ENCODE measurements at regions not wholly inside any gene's neighbourhood (a gene's known extent, or its start where the extent isn't known, plus 50 kb on each side); places are given as distances from the start of the nearest gene placed in this dataset.
"Not testable (repeated sequence)": the region's sequence is repeated elsewhere in the genome, so short reads cannot be mapped to it uniquely, and the experiment has no call there.

DNA sequence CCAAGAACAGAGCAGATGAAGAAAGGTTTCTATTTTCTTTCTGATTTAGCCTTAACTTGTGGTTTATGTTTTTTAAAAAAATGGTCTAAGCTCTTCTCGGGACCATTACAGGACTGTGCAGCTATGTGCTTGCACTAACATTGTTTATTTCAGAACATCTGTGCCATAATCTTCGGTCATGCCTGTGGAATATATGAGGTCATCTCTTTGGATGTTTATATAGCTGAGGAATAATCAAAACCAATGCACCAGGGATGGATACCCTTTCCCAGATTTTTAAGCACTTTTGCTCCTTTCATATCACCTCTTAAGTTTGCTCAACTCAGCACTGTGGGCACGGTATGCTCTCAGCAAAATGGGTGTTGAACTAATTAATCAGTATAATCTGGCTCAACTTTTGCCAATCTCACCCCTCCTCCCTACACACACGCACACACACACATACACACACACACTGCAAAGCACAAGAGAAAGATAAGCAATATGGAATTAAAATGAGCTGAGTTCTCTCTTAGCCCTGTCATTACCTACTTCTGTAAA lies 268.5 kb upstream of the TMC3 start:
- no peaks in the 10 kb centered on the region for H3K4me1 ChIP-seq
- no peak overlapping the region for H2AFZ ChIP-seq (replicated peaks)
- no peak overlapping the region for H3K4me3 ChIP-seq
- H3K27me3 Mint-ChIP-seq (ENCODE audit: insufficient read depth, low read depth): peaks cover 2% of the 10 kb centered on the region
- no peak overlapping the region for H3K4me3 Mint-ChIP-seq
- H3K9me3 Mint-ChIP-seq: no peaks in the 10 kb centered on the region
- DNase-seq (ENCODE audit: low spot score): no peak
- no peaks in the 10 kb centered on the region for H3K36me3 Mint-ChIP-seq
- peak overlapping the region; percentile 0 for H3K27ac Mint-ChIP-seq
- H3K27me3 ChIP-seq: no peaks in the 10 kb centered on the region
- no peaks in the 10 kb centered on the region for H4K20me1 ChIP-seq (ENCODE audit: low read depth)
- TF ChIP-seq EZH2phosphoT487 (IDR thresholded peaks at IDR 0.05) (no peak), CTCF (IDR thresholded peaks at IDR 0.05) (no peak), EZH2 (IDR thresholded peaks at IDR 0.05) (no peak)
- no peak overlapping the region for H3K4me2 ChIP-seq
- no peaks in the 10 kb centered on the region for H3K9me3 ChIP-seq (ENCODE audit: low read depth)
- peaks cover 11% of the 10 kb centered on the region for H3K4me1 Mint-ChIP-seq
- no peaks in the 10 kb centered on the region for H3F3A ChIP-seq (ENCODE audit: low read depth)
- no peaks in the 10 kb centered on the region for H3K36me3 ChIP-seq
- no peak overlapping the region for H3K9ac ChIP-seq
- H3K27ac ChIP-seq: no peak overlapping the region
- H3K79me2 ChIP-seq (ENCODE audit: low read depth): no peaks in the 10 kb centered on the region

DNA sequence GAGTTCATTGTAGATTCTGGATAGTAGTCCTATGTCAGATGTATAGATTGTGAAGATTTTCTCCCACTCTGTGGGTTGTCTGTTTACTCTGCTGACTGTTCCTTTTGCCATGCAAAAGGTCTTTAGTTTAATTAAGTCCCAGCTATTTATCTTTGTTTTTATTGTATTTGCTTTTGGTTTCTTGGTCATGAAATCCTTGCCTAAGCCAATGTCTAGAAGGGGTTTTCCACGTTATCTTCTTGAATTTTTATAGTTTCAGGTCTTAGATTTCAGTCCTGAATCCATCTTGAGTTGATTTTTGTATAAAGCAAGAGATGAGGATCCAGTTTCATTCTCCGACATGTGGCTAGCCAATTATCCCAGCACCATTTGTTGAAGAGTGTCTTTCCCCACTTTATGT lies 262.1 kb upstream of the TMC3 start:
- not testable (repeated sequence) for H3K79me2 ChIP-seq (ENCODE audit: low read depth)

DNA sequence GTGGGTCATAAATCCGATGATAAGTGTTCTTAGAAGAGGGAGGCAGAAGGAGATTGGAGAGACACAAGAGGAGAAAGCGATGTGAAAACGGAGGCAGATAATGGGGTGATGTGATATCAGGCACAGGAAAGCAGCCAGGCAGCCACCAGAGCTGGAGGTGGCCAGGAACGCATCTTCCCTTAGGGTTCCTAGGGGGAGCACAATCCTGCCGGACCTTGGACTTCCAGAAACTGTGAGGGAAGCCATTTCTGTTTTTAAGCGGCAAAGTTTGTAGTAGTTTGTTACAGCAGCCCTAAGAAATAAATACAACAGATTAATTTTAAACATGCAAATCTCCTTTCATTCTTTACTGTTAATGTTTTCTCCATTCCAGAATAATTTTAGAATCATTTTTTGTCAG lies 259.9 kb upstream of the TMC3 start:
- H3K9ac ChIP-seq: no peak overlapping the region
- no peak for TF ChIP-seq EZH2phosphoT487 (IDR thresholded peaks at IDR 0.05)
- no peak overlapping the region for H3K27ac Mint-ChIP-seq
- H3K27me3 Mint-ChIP-seq (ENCODE audit: insufficient read depth, low read depth): no peaks in the 10 kb centered on the region
- H2AFZ ChIP-seq (replicated peaks): no peak overlapping the region
- no peaks in the 10 kb centered on the region for H3F3A ChIP-seq (ENCODE audit: low read depth)
- H3K36me3 Mint-ChIP-seq: no peaks in the 10 kb centered on the region
- H3K9me3 ChIP-seq (ENCODE audit: low read depth): no peaks in the 10 kb centered on the region
- no peak overlapping the region for H3K4me3 ChIP-seq
- no peak for DNase-seq (ENCODE audit: low spot score)
- H3K4me1 ChIP-seq: no peaks in the 10 kb centered on the region
- H3K27me3 ChIP-seq: no peaks in the 10 kb centered on the region
- no peaks in the 10 kb centered on the region for H3K36me3 ChIP-seq
- no peaks in the 10 kb centered on the region for H3K79me2 ChIP-seq (ENCODE audit: low read depth)
- H3K27ac ChIP-seq: no peak overlapping the region
- no peaks in the 10 kb centered on the region for H4K20me1 ChIP-seq (ENCODE audit: low read depth)
- H3K4me3 Mint-ChIP-seq: no peak overlapping the region
- no peak overlapping the region for H3K4me2 ChIP-seq
- no peaks in the 10 kb centered on the region for H3K4me1 Mint-ChIP-seq
- peaks cover under 1% of the 10 kb centered on the region for H3K9me3 Mint-ChIP-seq

More for the DNA sequence above, 262.1 kb upstream of the TMC3 start:
- not testable (repeated sequence) for H3K4me3 Mint-ChIP-seq; DNase-seq (ENCODE audit: low spot score); H3K4me1 Mint-ChIP-seq; H3K27me3 ChIP-seq; H3K4me1 ChIP-seq; H3K9ac ChIP-seq; H3K9me3 Mint-ChIP-seq; H3K36me3 Mint-ChIP-seq; H3K27ac ChIP-seq; H3K4me2 ChIP-seq; H4K20me1 ChIP-seq (ENCODE audit: low read depth); H3K27ac Mint-ChIP-seq; H3K9me3 ChIP-seq (ENCODE audit: low read depth); H3K4me3 ChIP-seq; H3F3A ChIP-seq (ENCODE audit: low read depth); H3K36me3 ChIP-seq; H3K27me3 Mint-ChIP-seq (ENCODE audit: insufficient read depth, low read depth); H2AFZ ChIP-seq (replicated peaks)

DNA sequence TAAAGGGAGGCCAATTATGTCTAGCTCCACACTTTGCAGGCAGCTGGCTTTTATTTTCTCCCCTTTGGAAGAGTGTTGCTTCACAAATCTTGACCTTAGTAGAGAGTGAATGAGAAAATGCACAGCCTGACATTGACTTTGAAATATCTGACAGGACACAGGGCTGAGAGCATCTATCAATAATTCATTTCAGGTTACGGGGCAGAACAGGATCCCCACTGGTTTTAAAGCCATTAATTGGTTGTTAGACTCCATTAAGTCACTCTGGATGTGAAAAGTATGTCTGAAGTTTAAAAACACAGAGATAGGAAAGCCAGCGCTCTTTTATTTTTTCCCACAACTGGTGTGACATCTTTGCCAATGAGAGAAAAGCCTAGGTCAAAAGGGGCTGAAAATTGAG lies 251.9 kb upstream of the TMC3 start:
- no peaks in the 10 kb centered on the region for H3K79me2 ChIP-seq (ENCODE audit: low read depth)
- no peak overlapping the region for H3K9ac ChIP-seq
- no peaks in the 10 kb centered on the region for H3K4me1 ChIP-seq
- H3K4me3 ChIP-seq: no peak overlapping the region
- no peak overlapping the region for H3K4me2 ChIP-seq
- no peaks in the 10 kb centered on the region for H3K36me3 ChIP-seq
- H4K20me1 ChIP-seq (ENCODE audit: low read depth): no peaks in the 10 kb centered on the region
- no peaks in the 10 kb centered on the region for H3K36me3 Mint-ChIP-seq
- H3K27ac Mint-ChIP-seq: no peak overlapping the region
- H3K4me1 Mint-ChIP-seq: no peaks in the 10 kb centered on the region
- peaks cover 10% of the 10 kb centered on the region for H3K9me3 Mint-ChIP-seq
- no peak overlapping the region for H3K4me3 Mint-ChIP-seq
- no peak overlapping the region for H3K27ac ChIP-seq
- H3F3A ChIP-seq (ENCODE audit: low read depth): no peaks in the 10 kb centered on the region
- no peaks in the 10 kb centered on the region for H3K9me3 ChIP-seq (ENCODE audit: low read depth)
- peaks cover 2% of the 10 kb centered on the region for H3K27me3 Mint-ChIP-seq (ENCODE audit: insufficient read depth, low read depth)
- no peaks in the 10 kb centered on the region for H3K27me3 ChIP-seq
- no peak for TF ChIP-seq EZH2phosphoT487 (IDR thresholded peaks at IDR 0.05)
- no peak overlapping the region for H2AFZ ChIP-seq (replicated peaks)
- DNase-seq (ENCODE audit: low spot score): no peak

DNA sequence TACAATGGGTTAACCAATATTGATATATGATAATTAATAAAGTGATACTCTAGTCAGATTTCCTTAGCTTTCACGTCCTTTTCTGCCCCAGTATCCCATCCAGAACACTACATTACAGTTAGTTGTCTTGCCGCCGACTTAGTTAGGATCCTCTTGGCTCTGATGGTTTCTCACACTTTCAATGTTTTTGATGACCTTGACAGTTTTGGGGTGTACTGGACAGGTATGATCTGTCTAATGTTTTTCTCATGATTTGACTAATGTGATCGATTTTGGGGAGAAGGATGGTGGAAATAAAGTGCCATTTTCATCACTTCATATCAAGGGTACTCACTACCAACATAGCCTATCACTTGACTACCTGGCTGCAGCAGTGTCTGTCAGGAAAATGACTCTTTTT lies 245.0 kb upstream of the TMC3 start:
- Mint-ChIP-seq H3K36me3 (no peaks in the 10 kb centered on the region), H3K9me3 (peaks cover 2% of the 10 kb centered on the region), H3K27me3 (ENCODE audit: insufficient read depth, low read depth) (peaks cover 2% of the 10 kb centered on the region), H3K27ac (no peak overlapping the region), H3K4me3 (no peak overlapping the region), H3K4me1 (no peaks in the 10 kb centered on the region)
- H3K4me2 ChIP-seq: no peak overlapping the region
- no peaks in the 10 kb centered on the region for H4K20me1 ChIP-seq (ENCODE audit: low read depth)
- no peak for TF ChIP-seq EZH2 (IDR thresholded peaks at IDR 0.05)
- no peak for TF ChIP-seq CTCF (IDR thresholded peaks at IDR 0.05)
- TF ChIP-seq EZH2phosphoT487 (IDR thresholded peaks at IDR 0.05): no peak
- no peak overlapping the region for H3K9ac ChIP-seq
- no peaks in the 10 kb centered on the region for H3K9me3 ChIP-seq (ENCODE audit: low read depth)
- H3K4me3 ChIP-seq: no peak overlapping the region
- no peaks in the 10 kb centered on the region for H3K4me1 ChIP-seq
- H3F3A ChIP-seq (ENCODE audit: low read depth): no peaks in the 10 kb centered on the region
- DNase-seq (ENCODE audit: low spot score): no peak
- H2AFZ ChIP-seq (replicated peaks): no peak overlapping the region
- H3K79me2 ChIP-seq (ENCODE audit: low read depth): no peaks in the 10 kb centered on the region
- no peak overlapping the region for H3K27ac ChIP-seq
- peaks cover 3% of the 10 kb centered on the region for H3K36me3 ChIP-seq
- no peaks in the 10 kb centered on the region for H3K27me3 ChIP-seq

Data from neural progenitor cell (in vitro differentiated cells).